ENCODE measurements at regions not wholly inside any gene's neighbourhood (a gene's known extent, or its start where the extent isn't known, plus 50 kb on each side); places are given as distances from the start of the nearest gene placed in this dataset.

DNA sequence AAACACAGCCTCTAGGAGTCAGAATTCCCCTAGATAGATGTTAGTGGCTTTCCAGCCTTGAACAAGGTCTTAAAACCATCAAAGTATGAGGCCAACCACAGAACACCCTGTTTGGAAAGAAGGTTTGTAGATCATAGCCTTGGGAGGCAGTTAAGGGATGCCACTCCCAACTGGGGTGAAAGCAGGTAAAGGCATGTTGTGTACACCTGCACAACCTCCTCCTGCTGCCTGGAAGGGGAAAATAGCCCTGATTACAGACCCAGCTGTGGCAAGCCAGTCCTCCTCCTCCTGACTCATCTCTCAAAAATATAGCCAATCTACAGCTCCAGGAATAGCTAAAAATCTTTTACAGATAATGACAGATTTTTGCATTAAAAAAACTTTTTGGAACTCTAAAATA, 108.1 kb downstream of the RBM43 start:
- no peak for DNase-seq

DNA sequence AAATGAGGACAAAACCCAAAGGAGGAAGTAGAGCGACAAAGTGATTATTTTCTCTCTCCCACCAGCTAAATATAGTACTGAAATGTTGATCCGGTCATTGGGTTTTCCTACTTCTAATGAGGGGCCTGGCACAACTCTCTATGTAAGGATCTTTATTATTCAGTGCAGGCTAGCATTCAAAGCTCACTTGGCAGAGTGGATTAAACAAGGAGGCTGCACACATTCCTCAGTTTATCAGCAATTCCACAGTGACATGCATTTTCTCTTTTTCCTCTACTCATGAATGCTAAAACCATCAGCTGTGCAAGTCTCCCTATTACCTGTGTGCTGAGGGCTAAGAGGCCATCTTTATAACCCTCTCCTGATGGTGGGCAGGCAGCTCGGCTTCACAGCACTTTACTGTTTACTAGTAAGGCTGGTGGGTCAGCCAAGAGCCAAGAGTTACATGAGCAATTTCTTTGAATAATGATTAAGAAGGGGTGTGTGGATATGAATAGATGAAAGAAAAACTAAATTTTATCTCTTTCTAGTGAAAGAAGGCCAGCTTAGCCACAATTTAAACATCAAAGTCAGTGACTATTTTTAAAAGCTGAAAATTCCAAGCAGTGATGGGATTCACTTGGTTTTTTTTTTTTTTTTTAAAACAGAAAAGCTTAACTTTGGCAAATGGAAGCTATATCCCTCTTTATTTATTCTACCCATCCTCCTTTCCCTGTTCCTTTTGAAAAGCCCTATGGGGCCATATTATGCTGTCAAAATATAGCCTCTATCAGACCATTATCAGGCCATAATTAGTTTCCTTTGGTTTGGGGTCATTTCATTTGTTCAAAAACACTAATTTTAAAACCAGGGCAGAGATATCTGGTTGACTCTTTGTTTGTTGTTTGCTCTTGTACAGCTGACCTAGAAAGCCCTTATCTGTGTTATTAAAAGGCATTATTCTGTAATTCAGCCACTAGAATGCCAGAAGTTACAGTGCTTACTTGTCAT, 111.0 kb downstream of the RBM43 start:
- DNase-seq: no peak

DNA sequence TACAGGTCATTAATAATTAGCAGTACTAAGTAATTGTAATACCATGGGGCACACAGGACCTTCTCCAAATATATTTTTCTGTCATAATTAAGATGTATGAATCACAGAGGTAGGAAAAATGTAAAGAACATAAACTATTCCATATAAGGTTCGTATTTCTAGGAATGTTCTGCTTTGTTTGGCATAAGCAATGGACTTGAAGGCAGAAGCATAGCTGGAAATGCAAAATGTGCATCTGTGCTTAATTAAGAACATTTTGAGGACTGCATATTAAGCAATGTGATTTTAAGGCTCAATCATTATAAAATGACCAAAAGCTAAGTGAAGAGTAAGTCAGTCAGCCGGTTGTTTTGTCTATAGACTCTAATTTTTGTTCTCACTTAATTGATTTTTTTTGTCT, 123.2 kb downstream of the RBM43 start:
- DNase-seq: no peak

DNA sequence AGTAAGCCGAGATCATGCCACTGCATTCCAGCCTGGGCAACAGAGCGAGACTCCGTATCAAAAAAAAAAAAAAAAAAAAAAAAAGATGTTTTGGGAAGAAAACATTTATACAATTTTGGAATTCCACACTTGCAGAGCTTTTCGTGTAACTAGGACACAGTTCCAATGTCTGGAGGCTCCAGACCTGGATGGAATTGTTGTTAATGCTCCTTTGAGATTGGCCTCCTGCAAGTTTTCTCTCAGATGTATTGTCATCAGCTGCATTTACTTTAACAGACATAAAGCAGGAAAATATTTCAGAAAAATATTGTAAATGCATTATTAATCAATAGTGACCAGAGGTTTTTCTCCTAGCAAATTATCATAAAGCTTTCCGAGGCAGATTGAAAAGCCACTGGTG, 124.1 kb downstream of the RBM43 start:
- no peak for DNase-seq

DNA sequence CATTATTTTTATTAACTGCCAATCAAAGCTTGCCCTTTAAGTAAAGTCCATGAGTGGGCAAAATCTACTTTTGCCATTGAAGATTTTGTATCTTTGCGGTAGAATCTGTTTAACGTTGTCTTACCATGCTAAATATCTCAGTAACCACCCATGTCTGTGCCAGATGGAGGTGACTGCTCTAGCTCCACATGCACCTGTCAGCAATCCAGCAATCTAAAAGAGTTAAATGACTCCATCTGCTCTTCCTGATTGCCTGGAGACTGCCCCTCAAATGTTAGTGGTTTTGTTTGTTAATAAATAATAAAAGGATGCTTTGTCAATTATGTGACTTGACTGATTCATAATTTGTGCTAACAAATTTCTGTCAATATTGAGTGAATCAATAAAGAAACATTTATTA, 141.7 kb downstream of the RBM43 start:
- DNase-seq: no peak

DNA sequence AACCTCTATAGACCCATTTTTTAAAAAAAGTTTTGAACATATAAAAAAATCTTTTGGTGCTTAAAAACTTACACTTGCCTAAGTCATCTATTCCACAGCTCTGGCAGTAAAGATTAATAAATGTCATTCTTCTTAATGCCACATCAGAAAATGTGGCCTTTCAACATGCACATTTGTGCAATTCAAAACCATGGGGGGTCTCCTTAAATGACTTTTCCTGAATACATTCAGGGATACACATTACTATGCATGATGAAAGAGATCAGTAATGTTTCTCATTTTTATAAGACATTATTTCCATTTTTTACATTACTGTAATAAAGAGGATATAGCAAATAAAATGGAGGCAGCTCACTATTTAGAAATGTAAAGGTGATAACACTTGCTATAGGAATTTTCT, 142.3 kb downstream of the RBM43 start:
- DNase-seq: no peak

DNA sequence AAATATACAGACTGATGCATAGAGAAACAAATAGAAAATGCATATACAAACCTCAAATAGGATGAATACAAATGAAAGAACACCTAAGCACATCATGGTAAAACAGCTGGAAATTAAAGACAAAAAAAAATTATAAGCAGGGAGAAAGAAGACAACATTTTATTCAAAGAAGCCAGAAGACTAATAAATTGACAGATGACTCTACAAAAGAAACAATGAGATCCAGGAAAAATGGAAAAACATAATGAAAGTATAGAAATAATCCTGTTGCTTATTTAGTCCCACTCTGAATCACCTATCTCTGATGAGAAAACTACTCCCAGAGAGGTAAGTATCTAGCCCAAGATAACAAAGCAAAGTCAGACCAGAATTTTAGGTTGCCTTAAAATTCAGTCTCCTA, 143.4 kb downstream of the RBM43 start:
- no peak for DNase-seq

DNA sequence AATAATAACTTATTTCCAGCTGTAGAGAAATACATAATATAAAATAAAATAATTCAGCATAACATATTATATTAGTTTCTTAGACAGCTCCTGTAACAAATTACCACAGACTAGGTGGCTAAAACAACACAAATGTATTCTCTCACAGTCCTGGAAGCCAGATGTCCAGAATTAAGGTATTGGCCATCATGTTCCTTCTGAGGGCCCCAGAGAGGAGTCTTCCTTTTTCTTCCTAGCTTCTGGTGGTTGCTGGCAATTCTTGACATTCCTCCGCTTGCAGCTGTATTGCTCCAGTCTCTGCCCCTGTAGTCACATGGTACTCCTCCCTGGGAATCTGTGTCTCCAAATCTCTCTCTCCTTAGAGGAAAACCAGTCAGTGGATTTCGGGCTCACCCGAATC, 146.8 kb downstream of the RBM43 start:
- DNase-seq: no peak

DNA sequence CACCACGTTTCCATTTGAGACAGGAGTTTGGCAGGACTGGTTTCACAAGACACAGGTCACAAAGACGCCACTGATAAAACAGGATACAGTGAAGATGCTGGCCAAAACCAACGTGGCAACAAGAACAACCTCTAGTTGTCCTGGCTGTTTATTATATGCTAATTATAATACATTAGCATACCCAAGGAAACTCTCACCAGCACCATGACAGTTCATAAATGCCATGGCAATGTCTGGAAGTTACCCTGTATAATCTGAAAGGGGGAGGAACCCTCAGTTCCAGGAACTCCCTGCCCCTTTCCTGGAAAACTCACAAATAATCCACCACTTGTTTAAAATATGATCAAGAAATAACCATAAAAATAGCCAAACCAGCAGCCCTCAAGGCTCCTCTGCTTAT, 148.3 kb downstream of the RBM43 start:
- DNase-seq: no peak

DNA sequence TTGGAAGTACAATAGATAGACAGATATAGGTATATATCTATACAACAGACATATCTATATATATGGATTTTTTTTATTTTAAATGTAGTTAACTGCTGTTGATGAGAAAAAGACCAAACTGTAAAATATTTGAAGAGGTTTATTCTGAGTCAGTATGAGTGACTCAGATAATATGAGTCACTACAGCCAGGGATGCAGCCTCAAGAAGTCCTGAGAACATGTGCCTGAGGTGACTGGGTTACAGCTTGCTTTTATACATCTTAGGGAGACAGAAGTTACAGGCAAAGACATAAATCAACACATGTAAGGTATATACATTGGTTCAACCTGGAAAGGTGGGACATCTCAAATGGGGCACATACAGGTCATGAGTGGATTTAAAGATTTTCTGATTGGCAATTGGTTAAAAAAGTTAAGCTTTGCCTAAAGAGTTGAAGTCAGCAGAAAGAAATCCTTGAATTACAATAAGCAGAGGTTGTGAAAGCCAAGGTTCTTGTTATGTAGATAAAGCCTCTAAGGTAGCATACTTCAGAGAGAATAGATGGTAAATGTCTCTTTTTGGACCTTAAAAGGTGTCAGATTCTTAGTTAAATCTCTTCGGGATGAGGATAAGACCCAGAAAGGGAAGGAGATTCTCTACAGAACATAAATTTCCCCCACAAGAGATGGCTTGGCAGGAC, 149.9 kb downstream of the RBM43 start:
- no peak for DNase-seq

DNA sequence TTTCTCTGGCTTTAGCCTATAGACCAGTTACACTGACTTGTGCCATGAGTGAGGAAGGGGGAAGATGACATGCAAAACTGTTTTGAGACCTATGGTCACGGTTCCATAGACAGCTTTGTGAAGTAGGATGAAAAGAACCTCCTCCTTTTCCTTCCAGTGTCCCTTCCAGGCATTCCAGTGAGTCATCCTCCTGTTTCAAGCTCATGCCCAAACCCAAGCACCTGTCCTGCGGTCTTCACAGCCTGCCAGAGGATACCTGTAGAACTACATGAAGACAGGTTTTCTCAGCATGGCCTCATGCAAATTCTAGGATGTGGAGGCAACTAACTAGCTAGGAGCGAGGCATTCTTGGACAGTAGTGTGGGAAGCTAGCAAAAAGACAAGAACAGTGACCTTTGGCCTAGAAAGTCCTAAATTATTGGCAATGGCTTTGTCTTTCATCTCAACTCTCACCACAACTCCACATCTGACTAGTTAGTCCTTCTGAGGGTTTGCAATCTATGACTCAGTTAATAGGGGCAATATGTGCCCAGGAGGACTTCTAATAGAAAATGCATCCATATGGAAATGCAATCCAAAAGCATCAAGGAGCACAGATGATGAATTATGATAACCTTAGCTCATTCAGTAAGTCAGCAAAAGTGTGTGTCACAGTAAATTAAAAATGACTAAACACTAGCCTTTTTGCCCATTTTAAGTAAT, 154.7 kb downstream of the RBM43 start:
- no peak for DNase-seq

DNA sequence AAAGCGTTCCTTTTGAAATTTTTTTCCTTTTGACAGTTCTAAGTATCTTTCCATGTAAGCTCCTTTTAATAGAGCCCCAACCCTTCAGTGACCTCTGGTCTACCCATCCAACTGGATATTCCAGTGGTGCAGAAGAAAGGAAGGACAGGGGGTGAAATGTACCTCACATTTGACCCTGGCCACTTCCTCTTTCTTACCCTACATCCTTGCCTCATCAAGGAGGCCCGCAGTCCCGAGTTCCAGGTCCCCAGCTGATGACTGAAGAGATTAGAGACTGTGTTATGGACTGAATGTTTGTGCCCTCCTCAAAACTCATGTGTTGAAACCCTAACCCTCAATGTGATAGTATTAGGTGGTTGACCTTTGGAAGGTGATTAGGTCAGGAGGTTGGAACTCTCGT, 158.1 kb downstream of the RBM43 start:
- DNase-seq: no peak

DNA sequence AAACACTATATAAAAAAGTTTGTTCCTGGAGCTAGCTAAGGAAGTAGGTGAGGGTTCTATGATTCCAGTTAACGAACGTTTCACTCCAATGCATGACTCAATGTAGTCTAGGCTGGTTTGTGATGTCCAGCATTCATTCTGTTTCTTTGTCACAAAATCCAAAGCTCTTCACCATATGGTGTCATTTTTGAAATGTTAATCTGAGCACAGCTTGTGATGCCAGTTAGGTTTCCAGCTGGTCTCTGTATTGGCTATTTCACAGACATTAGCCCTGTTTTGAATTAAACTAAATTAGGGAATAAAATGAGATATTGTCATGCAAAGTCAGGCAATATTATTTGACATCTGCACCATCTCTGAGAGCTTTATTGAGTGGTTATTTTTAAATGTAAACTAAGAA, 159.4 kb downstream of the RBM43 start:
- DNase-seq: no peak

DNA sequence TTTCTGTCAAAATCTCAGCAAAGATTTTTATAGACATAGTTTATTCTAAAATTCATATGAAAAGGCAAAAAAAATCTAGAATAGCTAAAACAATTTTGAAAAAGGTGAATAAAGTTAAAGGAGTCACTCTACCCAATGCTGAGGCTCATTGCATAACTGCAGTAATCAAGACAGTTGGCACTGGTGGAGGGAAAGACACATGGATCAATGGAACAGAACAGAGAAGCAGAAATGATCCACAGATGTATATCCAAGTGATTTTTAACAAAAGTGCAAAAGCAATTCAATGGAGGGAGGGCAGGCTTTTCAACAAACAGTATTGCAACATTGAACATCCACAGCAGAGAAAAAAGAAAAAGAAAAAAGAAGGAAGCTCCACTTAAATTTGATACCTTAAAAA, 162.8 kb downstream of the RBM43 start:
- no peak for DNase-seq

DNA sequence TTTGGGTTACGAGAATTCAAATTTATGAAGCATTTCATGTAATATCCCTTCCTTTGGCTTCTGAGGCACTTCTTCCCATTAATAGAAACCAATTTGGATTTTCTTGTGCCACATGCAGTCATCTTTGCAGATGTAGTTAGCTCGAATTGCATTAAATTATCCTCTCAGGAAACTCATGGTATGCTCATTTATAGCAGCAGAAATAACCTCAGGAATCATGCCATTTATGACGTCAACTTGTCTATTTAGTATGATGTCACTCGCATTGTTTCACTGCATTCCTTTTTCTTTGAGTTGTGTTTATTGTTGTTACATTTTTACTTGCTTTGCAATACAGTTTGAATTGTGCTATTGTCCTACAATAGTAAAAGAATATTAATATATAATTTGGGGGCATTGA, 163.8 kb downstream of the RBM43 start:
- DNase-seq: no peak

DNA sequence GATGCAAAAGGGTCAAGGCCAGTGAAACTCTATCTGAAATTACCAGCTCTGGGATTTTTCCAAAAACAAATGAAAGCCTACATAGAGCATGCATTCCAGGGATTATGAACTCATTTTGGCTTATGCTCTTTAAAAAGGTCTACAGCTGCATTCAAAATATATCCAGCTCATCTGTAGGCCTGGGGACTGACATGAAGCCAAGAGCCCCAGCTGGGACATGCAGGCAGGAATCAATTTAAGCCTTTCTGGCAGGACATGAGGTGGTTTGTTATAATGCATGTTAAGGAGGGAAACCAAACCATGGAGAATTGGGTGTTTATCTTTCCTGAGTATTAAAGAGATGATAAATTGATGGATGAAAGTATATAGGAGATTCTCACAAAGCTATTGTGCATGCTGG, 164.5 kb downstream of the RBM43 start:
- DNase-seq: no peak

DNA sequence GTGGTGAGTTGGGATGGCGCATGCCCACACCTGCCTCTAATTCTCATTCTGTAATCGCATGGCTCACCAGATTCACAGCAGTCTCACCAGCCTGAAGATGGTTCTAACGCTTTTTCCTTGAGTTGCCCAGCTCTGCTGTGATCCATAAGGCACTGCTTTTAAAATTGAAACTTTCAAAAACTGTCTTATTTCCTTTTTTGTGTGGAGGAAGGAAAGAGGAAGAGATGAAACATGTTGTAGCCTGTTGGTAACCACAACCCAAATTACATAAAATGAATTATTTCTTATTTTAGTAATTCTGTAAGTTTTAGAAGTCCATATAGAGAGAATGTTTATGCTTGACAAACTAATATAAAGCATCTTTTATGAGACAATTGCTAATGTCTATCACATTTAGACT, 165.4 kb downstream of the RBM43 start:
- no peak for DNase-seq

DNA sequence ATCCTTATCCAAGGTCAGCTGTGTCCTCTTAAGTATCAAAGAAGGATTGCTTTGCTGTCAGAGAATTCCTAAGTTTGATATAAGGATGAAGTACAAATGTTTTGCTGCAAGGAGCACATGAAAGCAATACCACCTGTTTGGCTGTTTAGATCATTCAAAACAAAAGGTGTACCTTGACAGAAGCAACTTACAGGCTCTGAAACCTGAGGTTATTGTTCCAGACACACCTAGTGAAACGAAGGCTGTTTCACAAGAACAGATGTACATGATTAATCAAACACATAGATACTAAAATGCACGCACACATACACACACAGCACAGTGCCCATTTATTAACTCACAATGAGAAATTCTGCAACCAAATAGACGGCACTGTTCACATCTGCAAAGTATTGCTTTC, 166.2 kb downstream of the RBM43 start:
- DNase-seq: no peak

DNA sequence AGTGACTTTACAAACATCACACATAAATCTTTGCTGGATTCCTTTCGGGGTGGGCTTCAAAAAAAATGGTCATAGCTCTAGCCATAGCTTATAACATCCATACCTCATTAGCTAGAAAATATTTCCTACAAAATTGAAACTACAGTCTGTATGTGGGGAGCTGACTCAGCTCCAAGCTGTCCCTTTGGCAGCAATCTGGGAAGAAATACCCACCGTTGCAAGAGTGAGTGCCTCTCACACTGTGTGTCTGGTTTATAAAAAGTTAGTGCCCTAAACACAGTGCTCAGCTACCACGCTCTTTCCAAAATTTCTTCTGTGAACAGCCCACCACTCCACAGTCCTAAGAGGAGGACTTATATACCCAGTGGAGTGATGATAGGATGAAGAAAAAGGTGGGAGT, 170.1 kb downstream of the RBM43 start:
- DNase-seq: no peak

DNA sequence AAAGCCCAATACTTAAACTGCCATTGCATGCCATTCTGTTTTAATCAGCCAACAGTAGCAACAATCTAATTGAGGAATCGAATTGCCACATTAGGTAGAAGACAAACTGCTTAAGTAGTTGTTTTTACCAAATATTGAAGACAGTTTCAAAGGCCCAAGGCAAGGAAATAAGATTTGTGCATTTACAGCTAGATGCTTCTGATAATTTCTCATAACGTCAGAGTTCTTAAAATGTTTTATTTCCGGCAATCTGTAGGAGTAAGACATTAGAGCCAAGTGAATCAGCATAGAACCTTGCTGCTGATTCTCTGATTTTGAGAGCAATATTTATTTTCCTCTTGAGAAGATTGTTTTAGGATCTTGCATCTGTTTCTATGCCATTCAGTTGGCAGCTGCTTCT, 174.3 kb downstream of the RBM43 start:
- DNase-seq: no peak

DNA sequence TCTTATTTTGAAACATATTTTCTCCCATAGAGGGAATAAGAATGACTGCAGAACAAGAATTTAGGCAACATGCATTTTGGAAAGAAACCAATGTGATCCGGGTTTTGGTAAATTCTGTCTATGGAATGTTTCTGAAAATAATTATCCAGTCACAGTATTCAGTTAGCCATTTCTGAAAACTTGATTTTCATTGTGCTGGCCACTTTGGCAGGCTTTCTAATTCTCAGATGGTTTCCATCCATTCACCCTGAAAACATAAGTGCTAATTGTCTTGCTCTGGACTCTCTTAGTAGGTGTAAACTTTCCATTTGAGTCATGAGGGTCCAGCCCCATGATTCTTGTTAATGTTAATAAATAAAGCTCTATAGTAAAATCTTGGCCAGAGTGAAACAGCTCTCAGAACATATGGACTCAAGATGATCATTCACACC, 176.5 kb downstream of the RBM43 start:
- no peak for DNase-seq

DNA sequence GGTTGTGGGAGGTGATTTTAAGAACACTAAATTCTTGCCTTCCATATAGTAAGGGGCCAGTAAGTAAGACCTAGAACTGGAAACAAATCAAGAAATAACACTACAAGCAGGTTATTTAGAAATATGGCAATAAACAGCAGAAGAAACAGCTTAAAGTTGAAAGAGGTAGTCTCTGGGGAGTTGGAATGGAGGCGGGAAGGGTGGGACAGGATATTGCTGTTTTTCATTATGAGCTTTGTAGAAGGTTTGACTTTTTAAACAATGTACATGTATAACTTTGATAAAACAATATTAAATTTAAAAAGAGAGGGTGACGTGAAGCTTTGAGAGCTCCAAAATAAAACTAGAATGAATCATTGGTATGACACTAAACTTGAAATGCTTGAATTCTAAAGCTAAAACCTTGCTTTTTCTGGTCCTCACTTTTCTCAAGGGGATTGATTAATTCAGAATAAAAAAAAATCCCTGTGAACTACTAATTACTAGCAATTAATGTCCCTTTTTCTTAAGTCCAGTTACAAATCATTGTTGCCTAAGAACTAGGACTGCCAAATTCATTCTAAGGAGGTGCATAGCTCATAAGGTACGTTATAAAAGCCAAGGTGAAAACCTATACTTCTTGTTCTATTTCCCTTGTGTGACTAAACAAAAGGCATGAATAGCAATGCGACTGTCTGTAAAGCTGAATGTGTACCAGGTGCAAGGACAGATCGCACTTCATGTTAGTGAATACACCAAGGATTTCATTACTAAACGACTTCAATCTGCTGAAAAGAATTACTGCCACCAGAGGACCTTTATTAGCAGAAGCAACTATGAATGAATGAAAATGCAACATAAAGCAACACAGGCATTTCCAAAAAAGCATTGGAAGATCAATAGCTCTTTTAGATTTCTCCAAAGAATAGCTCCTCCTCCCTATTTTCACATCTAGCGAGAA, 177.5 kb downstream of the RBM43 start:
- DNase-seq: peak; percentile 59

DNA sequence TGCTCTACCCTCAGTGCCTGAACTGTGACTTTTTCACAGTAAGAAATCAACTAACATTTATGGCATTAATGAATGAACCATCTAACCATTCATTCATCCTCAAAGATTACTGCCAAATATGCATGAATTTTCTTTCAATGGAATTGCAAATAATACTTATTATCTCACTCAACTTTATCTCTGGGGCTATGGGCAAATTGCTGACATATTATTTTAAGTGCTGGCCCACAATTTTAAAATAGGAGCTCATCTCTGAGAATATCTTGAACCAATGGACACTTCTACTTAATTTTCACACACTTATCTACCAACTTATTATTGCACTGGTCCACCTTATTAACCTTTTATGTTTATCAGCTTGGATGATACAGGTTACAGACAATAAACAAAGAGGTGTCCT, 182.8 kb downstream of the RBM43 start:
- DNase-seq: no peak

Data from NCI-H526 treated with DMSO at 0.1 percent for 48 hours (cell line).